Stimulated activated naive CD4-positive, alpha-beta T cell (primary cell): ENCODE measurements at regions not wholly inside any gene's neighbourhood (a gene's known extent, or its start where the extent isn't known, plus 50 kb on each side); places are given as distances from the start of the nearest gene placed in this dataset.

Experiments
- DNase-seq, 6 experiments: peaks; one replicate each; lab custom pipeline; 2025; lab: John Stamatoyannopoulos, UW

GRCh38 chrX:40452031-40452430 is 128.7 kb upstream of the ATP6AP2 start:
- no peak for DNase-seq

- DNase-seq: no peak
Observed at GRCh38 chrX:40449956-40450706, 130.6 kb upstream of the ATP6AP2 start.

GRCh38 chrX:40449396-40449795 is 131.4 kb upstream of the ATP6AP2 start:
- DNase-seq: no peak

GRCh38 chrX:40448793-40449192 is 132.0 kb upstream of the ATP6AP2 start:
- DNase-seq: no peak

- DNase-seq: no peak
Observed at GRCh38 chrX:40446921-40447320, 133.8 kb upstream of the ATP6AP2 start.

- no peak for DNase-seq
Observed at GRCh38 chrX:40445691-40446090, 135.1 kb upstream of the ATP6AP2 start.

GRCh38 chrX:40444798-40445496 is 135.8 kb upstream of the ATP6AP2 start:
- no peak for DNase-seq

GRCh38 chrX:40444133-40444532 is 136.6 kb upstream of the ATP6AP2 start:
- no peak for DNase-seq

- DNase-seq: no peak
Observed at GRCh38 chrX:40440866-40441265, 139.9 kb upstream of the ATP6AP2 start.

- DNase-seq: no peak
Observed at GRCh38 chrX:40439625-40440532, 140.9 kb upstream of the ATP6AP2 start.

- DNase-seq: no peak
Observed at GRCh38 chrX:40437348-40437747, 143.4 kb upstream of the ATP6AP2 start.

GRCh38 chrX:40434947-40435346 is 145.8 kb upstream of the ATP6AP2 start:
- no peak for DNase-seq

GRCh38 chrX:40434443-40434842 is 146.3 kb upstream of the ATP6AP2 start:
- no peak for DNase-seq

GRCh38 chrX:40433160-40433559 is 147.6 kb upstream of the ATP6AP2 start:
- DNase-seq: no peak

GRCh38 chrX:40424259-40424658 is 156.5 kb upstream of the ATP6AP2 start:
- no peak for DNase-seq

GRCh38 chrX:40423299-40423698 is 157.5 kb upstream of the ATP6AP2 start:
- no peak for DNase-seq

- no peak for DNase-seq
Observed at GRCh38 chrX:40422021-40422420, 158.7 kb upstream of the ATP6AP2 start.

GRCh38 chrX:40420899-40421729 is 159.7 kb upstream of the ATP6AP2 start:
- DNase-seq: no peak

- DNase-seq: no peak
Observed at GRCh38 chrX:40418813-40419195, 162.0 kb upstream of the ATP6AP2 start.

GRCh38 chrX:40418146-40418812 is 162.5 kb upstream of the ATP6AP2 start:
- no peak for DNase-seq

GRCh38 chrX:40415675-40416074 is 165.1 kb upstream of the ATP6AP2 start:
- DNase-seq: no peak
